Progenitor cell of endocrine pancreas (in vitro differentiated cells): ENCODE measurements at regions not wholly inside any gene's neighbourhood (a gene's known extent, or its start where the extent isn't known, plus 50 kb on each side); places are given as distances from the start of the nearest gene placed in this dataset.

ENCODE experiments used
- DNase-seq: peaks from one replicate; pipeline ENCODE4 v3.0.0; 2021; ENCODE audit warnings: low spot score; ENCODE audit not compliant: unreplicated experiment
- H3K27ac Mint-ChIP-seq: 2 replicates; pipeline ENCODE4 v1.8.0; 2021; ENCODE audit warnings: mild to moderate bottlenecking, moderate library complexity, mixed read lengths
- H3K27me3 Mint-ChIP-seq: 2 replicates; pipeline ENCODE4 v1.8.0; 2021; ENCODE audit warnings: mixed read lengths
- H3K36me3 Mint-ChIP-seq: 2 replicates; pipeline ENCODE4 v1.8.0; 2022; ENCODE audit warnings: mixed read lengths; ENCODE audit not compliant: insufficient read depth
- H3K4me1 Mint-ChIP-seq: 2 replicates; pipeline ENCODE4 v1.8.0; 2021; ENCODE audit warnings: low read depth, mixed read lengths
- H3K4me3 Mint-ChIP-seq: 2 replicates; pipeline ENCODE4 v1.8.0; 2021; ENCODE audit warnings: low read depth, mild to moderate bottlenecking, moderate library complexity, mixed read lengths
- H3K9me3 Mint-ChIP-seq: 2 replicates; pipeline ENCODE4 v1.8.0; 2021; ENCODE audit warnings: low read depth, mixed read lengths
- CTCF ChIP-seq: fragments of 200-600 bp; sonication (generic); IDR thresholded peaks from one replicate; pipeline ENCODE4 v1.5.0; 2021; ENCODE audit warnings: antibody characterized with exemption, mild to moderate bottlenecking; ENCODE audit not compliant: unreplicated experiment

- no peaks in the 10 kb centered on the region for H3K9me3 Mint-ChIP-seq
- no peak for TF ChIP-seq CTCF
- H3K27ac Mint-ChIP-seq, result no peak overlapping the region
- H3K36me3 Mint-ChIP-seq, result no peaks in the 10 kb centered on the region
- DNase-seq, result no peak
- H3K4me1 Mint-ChIP-seq, result no peaks in the 10 kb centered on the region
- H3K27me3 Mint-ChIP-seq, result no peaks in the 10 kb centered on the region
- H3K4me3 Mint-ChIP-seq, result no peak overlapping the region
Observed at GRCh38 chr21:28356422-28356821, 636.3 kb downstream of the LTN1 start.

- Mint-ChIP-seq H3K4me3 (no peak overlapping the region), H3K27me3 (no peaks in the 10 kb centered on the region), H3K36me3 (no peaks in the 10 kb centered on the region), H3K27ac (no peak overlapping the region), H3K9me3 (no peaks in the 10 kb centered on the region), H3K4me1 (no peaks in the 10 kb centered on the region)
- no peak for DNase-seq
- no peak for TF ChIP-seq CTCF
Observed at GRCh38 chr21:28345934-28346333, 646.7 kb downstream of the LTN1 start.

GRCh38 chr21:28344985-28345384 is 647.7 kb downstream of the LTN1 start:
- H3K27me3 Mint-ChIP-seq, result no peaks in the 10 kb centered on the region
- TF ChIP-seq CTCF, result no peak
- H3K9me3 Mint-ChIP-seq, result no peaks in the 10 kb centered on the region
- no peaks in the 10 kb centered on the region for H3K36me3 Mint-ChIP-seq
- H3K27ac Mint-ChIP-seq, result no peak overlapping the region
- no peak overlapping the region for H3K4me3 Mint-ChIP-seq
- no peak for DNase-seq
- no peaks in the 10 kb centered on the region for H3K4me1 Mint-ChIP-seq

- Mint-ChIP-seq H3K27me3 (no peaks in the 10 kb centered on the region), H3K27ac (no peak overlapping the region), H3K36me3 (no peaks in the 10 kb centered on the region), H3K9me3 (no peaks in the 10 kb centered on the region), H3K4me3 (no peak overlapping the region), H3K4me1 (peaks cover 6% of the 10 kb centered on the region)
- no peak for DNase-seq
- TF ChIP-seq CTCF, result no peak
Observed at GRCh38 chr21:28342212-28342810, 650.4 kb downstream of the LTN1 start.

- H3K27ac Mint-ChIP-seq, result no peak overlapping the region
- TF ChIP-seq CTCF, result no peak
- no peaks in the 10 kb centered on the region for H3K27me3 Mint-ChIP-seq
Observed at GRCh38 chr21:28339403-28339802, 653.3 kb downstream of the LTN1 start.

More at GRCh38 chr21:28339403-28339802, 653.3 kb downstream of the LTN1 start:
- H3K36me3 Mint-ChIP-seq, result no peaks in the 10 kb centered on the region
- peaks cover 15% of the 10 kb centered on the region for H3K4me1 Mint-ChIP-seq
- no peaks in the 10 kb centered on the region for H3K9me3 Mint-ChIP-seq
- H3K4me3 Mint-ChIP-seq, result no peak overlapping the region
- no peak for DNase-seq
